ENCODE measurements at regions not wholly inside any gene's neighbourhood (a gene's known extent, or its start where the extent isn't known, plus 50 kb on each side); places are given as distances from the start of the nearest gene placed in this dataset.

DNA sequence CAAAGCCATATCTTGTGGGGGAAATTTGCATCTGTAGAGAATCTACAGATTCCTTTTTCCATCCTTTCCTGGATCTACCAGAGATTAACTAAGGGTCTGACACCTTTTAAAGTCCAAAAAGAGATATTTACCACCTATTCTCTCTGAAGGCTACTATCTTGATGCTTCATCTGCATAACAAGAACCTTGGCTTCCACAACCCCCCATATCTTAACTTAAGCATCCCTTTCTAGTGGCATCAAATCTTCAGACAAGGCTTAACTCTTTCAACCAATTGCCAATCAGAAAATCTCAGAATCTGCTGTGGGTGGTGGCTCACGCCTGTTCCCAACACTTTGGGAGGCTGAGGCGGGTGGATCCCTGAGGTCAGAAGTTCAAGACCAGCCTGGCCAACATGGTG, 74.3 kb upstream of the FICD start:
- DNase-seq (ENCODE audit: low spot score): no peak
- Mint-ChIP-seq H3K36me3 (no peaks in the 10 kb centered on the region), H3K9me3 (peaks cover 5% of the 10 kb centered on the region; the same call in 1 of the 2 replicates), H3K4me3 (no peak overlapping the region), H3K4me1 (peaks cover 56% of the 10 kb centered on the region), H3K27me3 (ENCODE audit: low read depth) (no peaks in the 10 kb centered on the region), H3K27ac (peak overlapping the region; percentile 99; the same call in 1 of the 2 replicates)
- TF ChIP-seq TEAD1 (CRISPR knock-in tag; IDR thresholded peaks at IDR 0.05) (no peak), OVOL2 (CRISPR knock-in tag; IDR thresholded peaks at IDR 0.05; ENCODE audit: borderline replicate concordance) (no peak)
- TF ChIP-seq, protein P1, sequence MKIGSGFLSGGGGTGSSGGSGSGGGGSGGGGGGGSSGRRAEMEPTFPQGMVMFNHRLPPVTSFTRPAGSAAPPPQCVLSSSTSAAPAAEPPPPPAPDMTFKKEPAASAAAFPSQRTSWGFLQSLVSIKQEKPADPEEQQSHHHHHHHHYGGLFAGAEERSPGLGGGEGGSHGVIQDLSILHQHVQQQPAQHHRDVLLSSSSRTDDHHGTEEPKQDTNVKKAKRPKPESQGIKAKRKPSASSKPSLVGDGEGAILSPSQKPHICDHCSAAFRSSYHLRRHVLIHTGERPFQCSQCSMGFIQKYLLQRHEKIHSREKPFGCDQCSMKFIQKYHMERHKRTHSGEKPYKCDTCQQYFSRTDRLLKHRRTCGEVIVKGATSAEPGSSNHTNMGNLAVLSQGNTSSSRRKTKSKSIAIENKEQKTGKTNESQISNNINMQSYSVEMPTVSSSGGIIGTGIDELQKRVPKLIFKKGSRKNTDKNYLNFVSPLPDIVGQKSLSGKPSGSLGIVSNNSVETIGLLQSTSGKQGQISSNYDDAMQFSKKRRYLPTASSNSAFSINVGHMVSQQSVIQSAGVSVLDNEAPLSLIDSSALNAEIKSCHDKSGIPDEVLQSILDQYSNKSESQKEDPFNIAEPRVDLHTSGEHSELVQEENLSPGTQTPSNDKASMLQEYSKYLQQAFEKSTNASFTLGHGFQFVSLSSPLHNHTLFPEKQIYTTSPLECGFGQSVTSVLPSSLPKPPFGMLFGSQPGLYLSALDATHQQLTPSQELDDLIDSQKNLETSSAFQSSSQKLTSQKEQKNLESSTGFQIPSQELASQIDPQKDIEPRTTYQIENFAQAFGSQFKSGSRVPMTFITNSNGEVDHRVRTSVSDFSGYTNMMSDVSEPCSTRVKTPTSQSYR (CRISPR knock-in tag; IDR thresholded peaks at IDR 0.05): no peak
- no peak for ATAC-seq
- ChIA-PET CTCF (no interaction called here), POLR2A (no interaction called here)

DNA sequence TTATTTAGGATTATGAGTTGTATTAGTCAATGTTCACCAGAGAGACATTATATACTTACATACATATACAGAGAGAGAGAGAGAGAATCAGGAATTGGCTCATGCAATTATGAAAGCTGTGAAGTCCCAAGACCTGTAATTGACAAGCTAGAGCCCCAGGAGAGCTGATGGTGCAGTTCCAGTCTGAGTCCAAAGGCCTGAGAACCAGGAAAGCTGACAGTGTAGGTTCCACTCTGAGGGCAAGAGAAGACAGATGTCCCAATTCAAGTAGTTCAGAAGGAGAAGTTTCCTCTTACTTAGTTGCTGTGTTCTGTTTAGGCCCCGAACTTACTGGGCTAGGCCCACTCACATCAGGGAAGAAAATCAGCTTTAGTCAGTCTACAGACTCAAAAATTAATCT, 76.4 kb upstream of the FICD start:
- TF ChIP-seq IRF2 (CRISPR knock-in tag; IDR thresholded peaks at IDR 0.05; ENCODE audit: borderline replicate concordance, low read depth) (no peak), MXD4 (CRISPR knock-in tag; IDR thresholded peaks at IDR 0.05; ENCODE audit: borderline replicate concordance) (no peak), PRRX2 (CRISPR knock-in tag; IDR thresholded peaks at IDR 0.05) (no peak), ZBTB21 (CRISPR knock-in tag; IDR thresholded peaks at IDR 0.05; ENCODE audit: borderline replicate concordance) (no peak), ZNF671 (CRISPR knock-in tag; IDR thresholded peaks at IDR 0.05) (no peak), FOXJ3 (CRISPR knock-in tag; IDR thresholded peaks at IDR 0.05; ENCODE audit: borderline replicate concordance) (no peak), SOX15 (CRISPR knock-in tag; IDR thresholded peaks at IDR 0.05) (no peak), JAZF1 (CRISPR knock-in tag; IDR thresholded peaks at IDR 0.05) (no peak)
- TF ChIP-seq, protein P2, sequence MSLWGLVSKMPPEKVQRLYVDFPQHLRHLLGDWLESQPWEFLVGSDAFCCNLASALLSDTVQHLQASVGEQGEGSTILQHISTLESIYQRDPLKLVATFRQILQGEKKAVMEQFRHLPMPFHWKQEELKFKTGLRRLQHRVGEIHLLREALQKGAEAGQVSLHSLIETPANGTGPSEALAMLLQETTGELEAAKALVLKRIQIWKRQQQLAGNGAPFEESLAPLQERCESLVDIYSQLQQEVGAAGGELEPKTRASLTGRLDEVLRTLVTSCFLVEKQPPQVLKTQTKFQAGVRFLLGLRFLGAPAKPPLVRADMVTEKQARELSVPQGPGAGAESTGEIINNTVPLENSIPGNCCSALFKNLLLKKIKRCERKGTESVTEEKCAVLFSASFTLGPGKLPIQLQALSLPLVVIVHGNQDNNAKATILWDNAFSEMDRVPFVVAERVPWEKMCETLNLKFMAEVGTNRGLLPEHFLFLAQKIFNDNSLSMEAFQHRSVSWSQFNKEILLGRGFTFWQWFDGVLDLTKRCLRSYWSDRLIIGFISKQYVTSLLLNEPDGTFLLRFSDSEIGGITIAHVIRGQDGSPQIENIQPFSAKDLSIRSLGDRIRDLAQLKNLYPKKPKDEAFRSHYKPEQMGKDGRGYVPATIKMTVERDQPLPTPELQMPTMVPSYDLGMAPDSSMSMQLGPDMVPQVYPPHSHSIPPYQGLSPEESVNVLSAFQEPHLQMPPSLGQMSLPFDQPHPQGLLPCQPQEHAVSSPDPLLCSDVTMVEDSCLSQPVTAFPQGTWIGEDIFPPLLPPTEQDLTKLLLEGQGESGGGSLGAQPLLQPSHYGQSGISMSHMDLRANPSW (CRISPR knock-in tag; conservative IDR thresholded peaks at IDR 0.05; ENCODE audit: low read depth): no peak
- TF ChIP-seq, protein P3, sequence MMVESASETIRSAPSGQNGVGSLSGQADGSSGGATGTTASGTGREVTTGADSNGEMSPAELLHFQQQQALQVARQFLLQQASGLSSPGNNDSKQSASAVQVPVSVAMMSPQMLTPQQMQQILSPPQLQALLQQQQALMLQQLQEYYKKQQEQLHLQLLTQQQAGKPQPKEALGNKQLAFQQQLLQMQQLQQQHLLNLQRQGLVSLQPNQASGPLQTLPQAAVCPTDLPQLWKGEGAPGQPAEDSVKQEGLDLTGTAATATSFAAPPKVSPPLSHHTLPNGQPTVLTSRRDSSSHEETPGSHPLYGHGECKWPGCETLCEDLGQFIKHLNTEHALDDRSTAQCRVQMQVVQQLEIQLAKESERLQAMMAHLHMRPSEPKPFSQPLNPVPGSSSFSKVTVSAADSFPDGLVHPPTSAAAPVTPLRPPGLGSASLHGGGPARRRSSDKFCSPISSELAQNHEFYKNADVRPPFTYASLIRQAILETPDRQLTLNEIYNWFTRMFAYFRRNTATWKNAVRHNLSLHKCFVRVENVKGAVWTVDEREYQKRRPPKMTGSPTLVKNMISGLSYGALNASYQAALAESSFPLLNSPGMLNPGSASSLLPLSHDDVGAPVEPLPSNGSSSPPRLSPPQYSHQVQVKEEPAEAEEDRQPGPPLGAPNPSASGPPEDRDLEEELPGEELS (CRISPR knock-in tag; IDR thresholded peaks at IDR 0.05): no peak
- TF ChIP-seq, protein P4, sequence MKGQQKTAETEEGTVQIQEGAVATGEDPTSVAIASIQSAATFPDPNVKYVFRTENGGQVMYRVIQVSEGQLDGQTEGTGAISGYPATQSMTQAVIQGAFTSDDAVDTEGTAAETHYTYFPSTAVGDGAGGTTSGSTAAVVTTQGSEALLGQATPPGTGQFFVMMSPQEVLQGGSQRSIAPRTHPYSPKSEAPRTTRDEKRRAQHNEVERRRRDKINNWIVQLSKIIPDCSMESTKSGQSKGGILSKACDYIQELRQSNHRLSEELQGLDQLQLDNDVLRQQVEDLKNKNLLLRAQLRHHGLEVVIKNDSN (CRISPR knock-in tag; IDR thresholded peaks at IDR 0.05): no peak
- TF ChIP-seq, protein P5, sequence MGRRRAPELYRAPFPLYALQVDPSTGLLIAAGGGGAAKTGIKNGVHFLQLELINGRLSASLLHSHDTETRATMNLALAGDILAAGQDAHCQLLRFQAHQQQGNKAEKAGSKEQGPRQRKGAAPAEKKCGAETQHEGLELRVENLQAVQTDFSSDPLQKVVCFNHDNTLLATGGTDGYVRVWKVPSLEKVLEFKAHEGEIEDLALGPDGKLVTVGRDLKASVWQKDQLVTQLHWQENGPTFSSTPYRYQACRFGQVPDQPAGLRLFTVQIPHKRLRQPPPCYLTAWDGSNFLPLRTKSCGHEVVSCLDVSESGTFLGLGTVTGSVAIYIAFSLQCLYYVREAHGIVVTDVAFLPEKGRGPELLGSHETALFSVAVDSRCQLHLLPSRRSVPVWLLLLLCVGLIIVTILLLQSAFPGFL (CRISPR knock-in tag; IDR thresholded peaks at IDR 0.05; ENCODE audit: borderline replicate concordance): no peak
- TF ChIP-seq, protein P6, sequence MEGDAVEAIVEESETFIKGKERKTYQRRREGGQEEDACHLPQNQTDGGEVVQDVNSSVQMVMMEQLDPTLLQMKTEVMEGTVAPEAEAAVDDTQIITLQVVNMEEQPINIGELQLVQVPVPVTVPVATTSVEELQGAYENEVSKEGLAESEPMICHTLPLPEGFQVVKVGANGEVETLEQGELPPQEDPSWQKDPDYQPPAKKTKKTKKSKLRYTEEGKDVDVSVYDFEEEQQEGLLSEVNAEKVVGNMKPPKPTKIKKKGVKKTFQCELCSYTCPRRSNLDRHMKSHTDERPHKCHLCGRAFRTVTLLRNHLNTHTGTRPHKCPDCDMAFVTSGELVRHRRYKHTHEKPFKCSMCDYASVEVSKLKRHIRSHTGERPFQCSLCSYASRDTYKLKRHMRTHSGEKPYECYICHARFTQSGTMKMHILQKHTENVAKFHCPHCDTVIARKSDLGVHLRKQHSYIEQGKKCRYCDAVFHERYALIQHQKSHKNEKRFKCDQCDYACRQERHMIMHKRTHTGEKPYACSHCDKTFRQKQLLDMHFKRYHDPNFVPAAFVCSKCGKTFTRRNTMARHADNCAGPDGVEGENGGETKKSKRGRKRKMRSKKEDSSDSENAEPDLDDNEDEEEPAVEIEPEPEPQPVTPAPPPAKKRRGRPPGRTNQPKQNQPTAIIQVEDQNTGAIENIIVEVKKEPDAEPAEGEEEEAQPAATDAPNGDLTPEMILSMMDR (IDR thresholded peaks at IDR 0.05): no peak
- TF ChIP-seq, protein P7, sequence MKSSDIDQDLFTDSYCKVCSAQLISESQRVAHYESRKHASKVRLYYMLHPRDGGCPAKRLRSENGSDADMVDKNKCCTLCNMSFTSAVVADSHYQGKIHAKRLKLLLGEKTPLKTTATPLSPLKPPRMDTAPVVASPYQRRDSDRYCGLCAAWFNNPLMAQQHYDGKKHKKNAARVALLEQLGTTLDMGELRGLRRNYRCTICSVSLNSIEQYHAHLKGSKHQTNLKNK (CRISPR knock-in tag; IDR thresholded peaks at IDR 0.05): no peak
- TF ChIP-seq, protein P8, sequence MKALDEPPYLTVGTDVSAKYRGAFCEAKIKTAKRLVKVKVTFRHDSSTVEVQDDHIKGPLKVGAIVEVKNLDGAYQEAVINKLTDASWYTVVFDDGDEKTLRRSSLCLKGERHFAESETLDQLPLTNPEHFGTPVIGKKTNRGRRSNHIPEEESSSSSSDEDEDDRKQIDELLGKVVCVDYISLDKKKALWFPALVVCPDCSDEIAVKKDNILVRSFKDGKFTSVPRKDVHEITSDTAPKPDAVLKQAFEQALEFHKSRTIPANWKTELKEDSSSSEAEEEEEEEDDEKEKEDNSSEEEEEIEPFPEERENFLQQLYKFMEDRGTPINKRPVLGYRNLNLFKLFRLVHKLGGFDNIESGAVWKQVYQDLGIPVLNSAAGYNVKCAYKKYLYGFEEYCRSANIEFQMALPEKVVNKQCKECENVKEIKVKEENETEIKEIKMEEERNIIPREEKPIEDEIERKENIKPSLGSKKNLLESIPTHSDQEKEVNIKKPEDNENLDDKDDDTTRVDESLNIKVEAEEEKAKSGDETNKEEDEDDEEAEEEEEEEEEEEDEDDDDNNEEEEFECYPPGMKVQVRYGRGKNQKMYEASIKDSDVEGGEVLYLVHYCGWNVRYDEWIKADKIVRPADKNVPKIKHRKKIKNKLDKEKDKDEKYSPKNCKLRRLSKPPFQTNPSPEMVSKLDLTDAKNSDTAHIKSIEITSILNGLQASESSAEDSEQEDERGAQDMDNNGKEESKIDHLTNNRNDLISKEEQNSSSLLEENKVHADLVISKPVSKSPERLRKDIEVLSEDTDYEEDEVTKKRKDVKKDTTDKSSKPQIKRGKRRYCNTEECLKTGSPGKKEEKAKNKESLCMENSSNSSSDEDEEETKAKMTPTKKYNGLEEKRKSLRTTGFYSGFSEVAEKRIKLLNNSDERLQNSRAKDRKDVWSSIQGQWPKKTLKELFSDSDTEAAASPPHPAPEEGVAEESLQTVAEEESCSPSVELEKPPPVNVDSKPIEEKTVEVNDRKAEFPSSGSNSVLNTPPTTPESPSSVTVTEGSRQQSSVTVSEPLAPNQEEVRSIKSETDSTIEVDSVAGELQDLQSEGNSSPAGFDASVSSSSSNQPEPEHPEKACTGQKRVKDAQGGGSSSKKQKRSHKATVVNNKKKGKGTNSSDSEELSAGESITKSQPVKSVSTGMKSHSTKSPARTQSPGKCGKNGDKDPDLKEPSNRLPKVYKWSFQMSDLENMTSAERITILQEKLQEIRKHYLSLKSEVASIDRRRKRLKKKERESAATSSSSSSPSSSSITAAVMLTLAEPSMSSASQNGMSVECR (CRISPR knock-in tag; IDR thresholded peaks at IDR 0.05; ENCODE audit: borderline replicate concordance): no peak
- H3K9me3 Mint-ChIP-seq: peaks cover 9% of the 10 kb centered on the region
- CTCF ChIA-PET: interaction anchor here (1.3 kb wide), 1 partner anchor 19 kb away, joined by 4 read pairs; no protein-coding TSS in a partner anchor
- POLR2A ChIA-PET: interaction anchor here (0.5 kb wide), 1 partner anchor 94 kb away, joined by 3 read pairs; no protein-coding TSS in a partner anchor
- no peaks in the 10 kb centered on the region for H3K27me3 Mint-ChIP-seq (ENCODE audit: low read depth)
- DNase-seq (ENCODE audit: low spot score) (no peak), ATAC-seq (no peak)
- no peak overlapping the region for H3K4me3 Mint-ChIP-seq
- H3K36me3 Mint-ChIP-seq: peaks cover 3% of the 10 kb centered on the region; the same call in 1 of the 2 replicates
- no peak overlapping the region for H3K27ac Mint-ChIP-seq
- peaks cover 45% of the 10 kb centered on the region for H3K4me1 Mint-ChIP-seq
